HEK293T (cell line): ENCODE measurements at regions not wholly inside any gene's neighbourhood (a gene's known extent, or its start where the extent isn't known, plus 50 kb on each side); places are given as distances from the start of the nearest gene placed in this dataset.

Experiments
- BHLHE40 ChIP-seq: fragments of 450-650 bp; IDR thresholded peaks from 2 replicates; pipeline ENCODE4 v1.6.1; 2016; ENCODE audit warnings: mild to moderate bottlenecking, moderate library complexity, borderline replicate concordance
- FOXM1 ChIP-seq: fragments of 450-650 bp; IDR thresholded peaks from 2 replicates; pipeline ENCODE4 v1.6.1; 2017; ENCODE audit warnings: mild to moderate bottlenecking, borderline replicate concordance
- LEF1 ChIP-seq: fragments of 450-650 bp; IDR thresholded peaks from 2 replicates; pipeline ENCODE4 v1.6.1; 2017; ENCODE audit warnings: mild to moderate bottlenecking, borderline replicate concordance
- SP1 ChIP-seq: fragments of 450-650 bp; IDR thresholded peaks from 2 replicates; pipeline ENCODE4 v1.6.1; 2017
- SUZ12 ChIP-seq: fragments of 450-650 bp; IDR thresholded peaks from 2 replicates; pipeline ENCODE4 v1.6.1; 2016; ENCODE audit warnings: mild to moderate bottlenecking
- ZNF384 ChIP-seq: fragments of 450-650 bp; IDR thresholded peaks from 2 replicates; pipeline ENCODE4 v1.6.1; 2016

GRCh38 chr4:180528003-180528402 lies 1715.2 kb upstream of the TENM3 start:
- TF ChIP-seq ZNF384 (no peak), LEF1 (no peak), SP1 (no peak), FOXM1 (no peak), SUZ12 (no peak), BHLHE40 (no peak)
